GM23338 (cell line): ENCODE measurements at regions not wholly inside any gene's neighbourhood (a gene's known extent, or its start where the extent isn't known, plus 50 kb on each side); places are given as distances from the start of the nearest gene placed in this dataset.

ENCODE experiments used
- ATAC-seq: fragments of 200-7000 bp; cut with Tn5 transposase; 3 replicates; pipeline ENCODE4 v1.9.1; 2020
- DNase-seq: peaks from one replicate; pipeline ENCODE4 v3.0.0-alpha.2; 2015; ENCODE audit warnings: low spot score
- H2AFZ ChIP-seq: fragments of 200-600 bp; sonication (generic); 2 replicates; pipeline ENCODE4 v1.8.0; 2016; ENCODE audit warnings: antibody characterized with exemption, mild to moderate bottlenecking, moderate library complexity
- H3F3A ChIP-seq: fragments of 200-600 bp; sonication (generic); replicated peaks from 2 replicates; pipeline ENCODE4 v1.8.0; 2017; ENCODE audit warnings: antibody characterized with exemption, mixed run types, low read depth
- H3K27ac ChIP-seq: fragments of 200-600 bp; sonication (generic); 2 replicates; pipeline ENCODE4 v1.6.1; 2016; ENCODE audit warnings: low read depth
- H3K27me3 ChIP-seq: fragments of 200-600 bp; sonication (generic); 2 replicates; pipeline ENCODE4 v1.8.0; 2016; ENCODE audit warnings: mild to moderate bottlenecking, mixed run types, moderate library complexity; ENCODE audit not compliant: insufficient read depth
- H3K36me3 ChIP-seq: fragments of 200-600 bp; sonication (generic); 2 replicates; pipeline ENCODE4 v1.8.0; 2016; ENCODE audit warnings: mild to moderate bottlenecking; ENCODE audit not compliant: insufficient read depth
- H3K4me1 ChIP-seq: fragments of 200-600 bp; sonication (generic); 2 replicates; pipeline ENCODE4 v1.8.0; 2016; ENCODE audit warnings: mild to moderate bottlenecking, moderate library complexity; ENCODE audit not compliant: insufficient read depth
- H3K4me2 ChIP-seq: fragments of 200-600 bp; sonication (generic); 2 replicates; pipeline ENCODE4 v1.7.1; 2017; ENCODE audit warnings: mixed run types
- H3K4me3 ChIP-seq: fragments of 200-600 bp; sonication (generic); 2 replicates; pipeline ENCODE4 v1.6.1; 2016; ENCODE audit warnings: mixed run types
- H3K79me2 ChIP-seq: fragments of 200-600 bp; sonication (generic); replicated peaks from 2 replicates; pipeline ENCODE4 v1.8.0; 2017; ENCODE audit warnings: mild to moderate bottlenecking; ENCODE audit not compliant: insufficient read depth
- H3K9me2 ChIP-seq: fragments of 200-600 bp; sonication (generic); 2 replicates; pipeline ENCODE4 v1.8.0; 2017; ENCODE audit not compliant: insufficient read depth
- H4K20me1 ChIP-seq: fragments of 200-600 bp; sonication (generic); replicated peaks from 2 replicates; pipeline ENCODE4 v1.8.0; 2017; ENCODE audit warnings: mild to moderate bottlenecking; ENCODE audit not compliant: insufficient read depth
- H3K27ac Mint-ChIP-seq: 2 replicates; pipeline ENCODE4 v1.8.0; 2020; ENCODE audit warnings: inconsistent platforms, mild to moderate bottlenecking, moderate library complexity, mixed read lengths
- H3K27me3 Mint-ChIP-seq: 3 replicates; pipeline ENCODE4 v1.8.0; 2022; ENCODE audit warnings: low read depth, mild to moderate bottlenecking, moderate library complexity, mixed read lengths, inconsistent platforms; ENCODE audit not compliant: insufficient read depth, poor library complexity
- H3K36me3 Mint-ChIP-seq: 3 replicates; pipeline ENCODE4 v1.8.0; 2021; ENCODE audit warnings: low read depth, mild to moderate bottlenecking, inconsistent platforms, moderate library complexity, mixed read lengths
- H3K4me1 Mint-ChIP-seq: 3 replicates; pipeline ENCODE4 v1.8.0; 2020; ENCODE audit warnings: mild to moderate bottlenecking, inconsistent platforms, mixed read lengths
- H3K4me3 Mint-ChIP-seq: 3 replicates; pipeline ENCODE4 v1.8.0; 2021; ENCODE audit warnings: moderate library complexity, mild to moderate bottlenecking, inconsistent platforms, mixed read lengths
- H3K9me3 Mint-ChIP-seq: 3 replicates; pipeline ENCODE4 v1.8.0; 2020; ENCODE audit warnings: moderate library complexity, mild to moderate bottlenecking, inconsistent platforms, mixed read lengths
- CREB1 ChIP-seq: fragments of 250-450 bp; sonication (Bioruptor Pico); IDR thresholded peaks from 2 replicates; pipeline ENCODE4 v1.5.0; 2020; ENCODE audit warnings: low read depth, mild to moderate bottlenecking, moderate library complexity
- EZH2phosphoT487 ChIP-seq: fragments of 200-600 bp; sonication (generic); IDR thresholded peaks from one replicate; pipeline ENCODE4 v1.8.1; 2018; ENCODE audit warnings: antibody characterized with exemption; ENCODE audit not compliant: unreplicated experiment
- JUNB ChIP-seq: IDR thresholded peaks from one replicate; pipeline ENCODE4 v1.6.1; 2016; ENCODE audit warnings: antibody characterized with exemption; ENCODE audit not compliant: unreplicated experiment
- POLR2AphosphoS5 ChIP-seq: IDR thresholded peaks from 2 replicates; pipeline ENCODE4 v1.6.1; 2016; ENCODE audit warnings: antibody characterized with exemption, low read depth
- STAT1 ChIP-seq: IDR thresholded peaks from one replicate; pipeline ENCODE4 v1.6.1; 2016; ENCODE audit warnings: antibody characterized with exemption; ENCODE audit not compliant: unreplicated experiment
- TF ChIP-seq, protein P1 (sequence below), 2 experiments: fragments of 200-600 bp in 1 of 2; sonication (generic) in 1 of 2; conservative IDR thresholded peaks; 2 replicates each; pipeline versions ENCODE4 v1.5.1 to v1.6.1; 2016 to 2017; ENCODE audit warnings: antibody characterized with exemption in 2 of 2, low read depth in 2 of 2, mild to moderate bottlenecking in 2 of 2, moderate library complexity in 1 of 2
- TF ChIP-seq, protein P2 (sequence below): fragments of 250-450 bp; sonication (Bioruptor Pico); IDR thresholded peaks from 2 replicates; pipeline ENCODE4 v1.5.0; 2020; ENCODE audit warnings: mild to moderate bottlenecking, moderate library complexity
- TF ChIP-seq, protein P3 (sequence below): IDR thresholded peaks from one replicate; pipeline ENCODE4 v1.6.1; 2018; ENCODE audit warnings: antibody characterized with exemption; ENCODE audit not compliant: unreplicated experiment

DNA sequence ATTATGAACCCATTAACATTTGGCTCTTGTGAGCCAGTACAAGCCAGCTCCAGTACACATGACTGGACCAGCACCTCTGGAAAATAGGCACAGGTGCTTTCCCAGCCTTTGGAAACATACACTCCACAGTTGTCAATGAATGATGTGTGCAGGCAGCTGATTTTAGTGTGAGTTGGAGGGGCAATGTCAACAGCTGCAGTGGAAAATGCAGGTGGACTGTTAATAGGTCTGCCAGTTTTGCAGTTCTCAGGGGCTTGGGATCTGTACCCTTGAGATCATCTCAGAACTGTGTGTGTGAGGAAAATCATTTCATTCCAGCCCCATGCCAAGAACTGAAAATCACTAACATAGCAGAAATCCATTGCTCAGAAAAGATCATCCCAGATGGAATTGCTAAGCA lies 81.7 kb upstream of the CHRDL1 start (continued):
- TF ChIP-seq, protein P1, sequence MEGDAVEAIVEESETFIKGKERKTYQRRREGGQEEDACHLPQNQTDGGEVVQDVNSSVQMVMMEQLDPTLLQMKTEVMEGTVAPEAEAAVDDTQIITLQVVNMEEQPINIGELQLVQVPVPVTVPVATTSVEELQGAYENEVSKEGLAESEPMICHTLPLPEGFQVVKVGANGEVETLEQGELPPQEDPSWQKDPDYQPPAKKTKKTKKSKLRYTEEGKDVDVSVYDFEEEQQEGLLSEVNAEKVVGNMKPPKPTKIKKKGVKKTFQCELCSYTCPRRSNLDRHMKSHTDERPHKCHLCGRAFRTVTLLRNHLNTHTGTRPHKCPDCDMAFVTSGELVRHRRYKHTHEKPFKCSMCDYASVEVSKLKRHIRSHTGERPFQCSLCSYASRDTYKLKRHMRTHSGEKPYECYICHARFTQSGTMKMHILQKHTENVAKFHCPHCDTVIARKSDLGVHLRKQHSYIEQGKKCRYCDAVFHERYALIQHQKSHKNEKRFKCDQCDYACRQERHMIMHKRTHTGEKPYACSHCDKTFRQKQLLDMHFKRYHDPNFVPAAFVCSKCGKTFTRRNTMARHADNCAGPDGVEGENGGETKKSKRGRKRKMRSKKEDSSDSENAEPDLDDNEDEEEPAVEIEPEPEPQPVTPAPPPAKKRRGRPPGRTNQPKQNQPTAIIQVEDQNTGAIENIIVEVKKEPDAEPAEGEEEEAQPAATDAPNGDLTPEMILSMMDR (conservative IDR thresholded peaks at IDR 0.05; ENCODE audit: low read depth in 2 of 2) = no peak
- no peak for TF ChIP-seq EZH2phosphoT487

DNA sequence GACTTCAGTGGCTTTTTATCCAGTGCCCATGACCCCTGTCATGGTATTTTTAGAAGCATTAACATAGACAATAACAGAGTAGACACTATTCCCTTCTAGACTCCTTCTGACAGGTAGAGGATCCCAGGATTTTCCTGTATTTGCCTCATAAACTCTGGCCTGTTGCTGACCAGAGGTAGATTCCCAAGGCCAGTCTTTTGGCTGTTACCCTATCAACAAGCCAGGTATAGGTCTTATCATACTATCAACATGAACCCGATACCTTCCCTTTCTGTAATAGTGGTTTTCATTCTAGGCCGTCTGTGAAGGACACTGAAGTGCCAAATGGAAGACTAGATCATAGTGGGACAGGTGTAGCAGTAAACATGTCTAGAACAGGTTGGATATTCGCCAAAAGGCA lies 76.2 kb upstream of the CHRDL1 start:
- Mint-ChIP-seq H3K27ac (no peak overlapping the region), H3K4me1 (no peaks in the 10 kb centered on the region), H3K9me3 (no peaks in the 10 kb centered on the region), H3K36me3 (no peaks in the 10 kb centered on the region), H3K4me3 (no peak overlapping the region), H3K27me3 (no peaks in the 10 kb centered on the region)
- no peaks in the 10 kb centered on the region for H3K27me3 ChIP-seq
- no peak for DNase-seq
- no peaks in the 10 kb centered on the region for H3K36me3 ChIP-seq
- TF ChIP-seq POLR2AphosphoS5 = no peak
- TF ChIP-seq CREB1 (CRISPR knock-in tag) = no peak
- TF ChIP-seq JUNB = no peak
- TF ChIP-seq, protein P2, sequence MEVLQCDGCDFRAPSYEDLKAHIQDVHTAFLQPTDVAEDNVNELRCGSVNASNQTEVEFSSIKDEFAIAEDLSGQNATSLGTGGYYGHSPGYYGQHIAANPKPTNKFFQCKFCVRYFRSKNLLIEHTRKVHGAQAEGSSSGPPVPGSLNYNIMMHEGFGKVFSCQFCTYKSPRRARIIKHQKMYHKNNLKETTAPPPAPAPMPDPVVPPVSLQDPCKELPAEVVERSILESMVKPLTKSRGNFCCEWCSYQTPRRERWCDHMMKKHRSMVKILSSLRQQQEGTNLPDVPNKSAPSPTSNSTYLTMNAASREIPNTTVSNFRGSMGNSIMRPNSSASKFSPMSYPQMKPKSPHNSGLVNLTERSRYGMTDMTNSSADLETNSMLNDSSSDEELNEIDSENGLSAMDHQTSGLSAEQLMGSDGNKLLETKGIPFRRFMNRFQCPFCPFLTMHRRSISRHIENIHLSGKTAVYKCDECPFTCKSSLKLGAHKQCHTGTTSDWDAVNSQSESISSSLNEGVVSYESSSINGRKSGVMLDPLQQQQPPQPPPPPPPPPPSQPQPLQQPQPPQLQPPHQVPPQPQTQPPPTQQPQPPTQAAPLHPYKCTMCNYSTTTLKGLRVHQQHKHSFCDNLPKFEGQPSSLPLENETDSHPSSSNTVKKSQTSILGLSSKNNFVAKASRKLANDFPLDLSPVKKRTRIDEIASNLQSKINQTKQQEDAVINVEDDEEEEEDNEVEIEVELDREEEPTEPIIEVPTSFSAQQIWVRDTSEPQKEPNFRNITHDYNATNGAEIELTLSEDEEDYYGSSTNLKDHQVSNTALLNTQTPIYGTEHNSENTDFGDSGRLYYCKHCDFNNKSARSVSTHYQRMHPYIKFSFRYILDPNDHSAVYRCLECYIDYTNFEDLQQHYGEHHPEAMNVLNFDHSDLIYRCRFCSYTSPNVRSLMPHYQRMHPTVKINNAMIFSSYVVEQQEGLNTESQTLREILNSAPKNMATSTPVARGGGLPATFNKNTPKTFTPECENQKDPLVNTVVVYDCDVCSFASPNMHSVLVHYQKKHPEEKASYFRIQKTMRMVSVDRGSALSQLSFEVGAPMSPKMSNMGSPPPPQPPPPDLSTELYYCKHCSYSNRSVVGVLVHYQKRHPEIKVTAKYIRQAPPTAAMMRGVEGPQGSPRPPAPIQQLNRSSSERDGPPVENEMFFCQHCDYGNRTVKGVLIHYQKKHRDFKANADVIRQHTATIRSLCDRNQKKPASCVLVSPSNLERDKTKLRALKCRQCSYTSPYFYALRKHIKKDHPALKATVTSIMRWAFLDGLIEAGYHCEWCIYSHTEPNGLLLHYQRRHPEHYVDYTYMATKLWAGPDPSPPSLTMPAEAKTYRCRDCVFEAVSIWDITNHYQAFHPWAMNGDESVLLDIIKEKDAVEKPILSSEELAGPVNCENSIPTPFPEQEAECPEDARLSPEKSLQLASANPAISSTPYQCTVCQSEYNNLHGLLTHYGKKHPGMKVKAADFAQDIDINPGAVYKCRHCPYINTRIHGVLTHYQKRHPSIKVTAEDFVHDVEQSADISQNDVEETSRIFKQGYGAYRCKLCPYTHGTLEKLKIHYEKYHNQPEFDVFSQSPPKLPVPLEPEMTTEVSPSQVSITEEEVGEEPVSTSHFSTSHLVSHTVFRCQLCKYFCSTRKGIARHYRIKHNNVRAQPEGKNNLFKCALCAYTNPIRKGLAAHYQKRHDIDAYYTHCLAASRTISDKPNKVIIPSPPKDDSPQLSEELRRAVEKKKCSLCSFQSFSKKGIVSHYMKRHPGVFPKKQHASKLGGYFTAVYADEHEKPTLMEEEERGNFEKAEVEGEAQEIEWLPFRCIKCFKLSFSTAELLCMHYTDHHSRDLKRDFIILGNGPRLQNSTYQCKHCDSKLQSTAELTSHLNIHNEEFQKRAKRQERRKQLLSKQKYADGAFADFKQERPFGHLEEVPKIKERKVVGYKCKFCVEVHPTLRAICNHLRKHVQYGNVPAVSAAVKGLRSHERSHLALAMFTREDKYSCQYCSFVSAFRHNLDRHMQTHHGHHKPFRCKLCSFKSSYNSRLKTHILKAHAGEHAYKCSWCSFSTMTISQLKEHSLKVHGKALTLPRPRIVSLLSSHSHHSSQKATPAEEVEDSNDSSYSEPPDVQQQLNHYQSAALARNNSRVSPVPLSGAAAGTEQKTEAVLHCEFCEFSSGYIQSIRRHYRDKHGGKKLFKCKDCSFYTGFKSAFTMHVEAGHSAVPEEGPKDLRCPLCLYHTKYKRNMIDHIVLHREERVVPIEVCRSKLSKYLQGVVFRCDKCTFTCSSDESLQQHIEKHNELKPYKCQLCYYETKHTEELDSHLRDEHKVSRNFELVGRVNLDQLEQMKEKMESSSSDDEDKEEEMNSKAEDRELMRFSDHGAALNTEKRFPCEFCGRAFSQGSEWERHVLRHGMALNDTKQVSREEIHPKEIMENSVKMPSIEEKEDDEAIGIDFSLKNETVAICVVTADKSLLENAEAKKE (CRISPR knock-in tag) = no peak
- TF ChIP-seq, protein P3, sequence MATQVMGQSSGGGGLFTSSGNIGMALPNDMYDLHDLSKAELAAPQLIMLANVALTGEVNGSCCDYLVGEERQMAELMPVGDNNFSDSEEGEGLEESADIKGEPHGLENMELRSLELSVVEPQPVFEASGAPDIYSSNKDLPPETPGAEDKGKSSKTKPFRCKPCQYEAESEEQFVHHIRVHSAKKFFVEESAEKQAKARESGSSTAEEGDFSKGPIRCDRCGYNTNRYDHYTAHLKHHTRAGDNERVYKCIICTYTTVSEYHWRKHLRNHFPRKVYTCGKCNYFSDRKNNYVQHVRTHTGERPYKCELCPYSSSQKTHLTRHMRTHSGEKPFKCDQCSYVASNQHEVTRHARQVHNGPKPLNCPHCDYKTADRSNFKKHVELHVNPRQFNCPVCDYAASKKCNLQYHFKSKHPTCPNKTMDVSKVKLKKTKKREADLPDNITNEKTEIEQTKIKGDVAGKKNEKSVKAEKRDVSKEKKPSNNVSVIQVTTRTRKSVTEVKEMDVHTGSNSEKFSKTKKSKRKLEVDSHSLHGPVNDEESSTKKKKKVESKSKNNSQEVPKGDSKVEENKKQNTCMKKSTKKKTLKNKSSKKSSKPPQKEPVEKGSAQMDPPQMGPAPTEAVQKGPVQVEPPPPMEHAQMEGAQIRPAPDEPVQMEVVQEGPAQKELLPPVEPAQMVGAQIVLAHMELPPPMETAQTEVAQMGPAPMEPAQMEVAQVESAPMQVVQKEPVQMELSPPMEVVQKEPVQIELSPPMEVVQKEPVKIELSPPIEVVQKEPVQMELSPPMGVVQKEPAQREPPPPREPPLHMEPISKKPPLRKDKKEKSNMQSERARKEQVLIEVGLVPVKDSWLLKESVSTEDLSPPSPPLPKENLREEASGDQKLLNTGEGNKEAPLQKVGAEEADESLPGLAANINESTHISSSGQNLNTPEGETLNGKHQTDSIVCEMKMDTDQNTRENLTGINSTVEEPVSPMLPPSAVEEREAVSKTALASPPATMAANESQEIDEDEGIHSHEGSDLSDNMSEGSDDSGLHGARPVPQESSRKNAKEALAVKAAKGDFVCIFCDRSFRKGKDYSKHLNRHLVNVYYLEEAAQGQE = no peak
- TF ChIP-seq STAT1 = no peak
- no peaks in the 10 kb centered on the region for H4K20me1 ChIP-seq
- H3K79me2 ChIP-seq = no peaks in the 10 kb centered on the region
- H3K27ac ChIP-seq = no peak overlapping the region
- no peak for ATAC-seq
- no peaks in the 10 kb centered on the region for H3F3A ChIP-seq
- H3K4me1 ChIP-seq = no peaks in the 10 kb centered on the region
- no peak overlapping the region for H3K4me3 ChIP-seq
- no peak overlapping the region for H3K4me2 ChIP-seq
- no peaks in the 10 kb centered on the region for H3K9me2 ChIP-seq
- no peak overlapping the region for H2AFZ ChIP-seq
